ENCODE measurements at regions not wholly inside any gene's neighbourhood (a gene's known extent, or its start where the extent isn't known, plus 50 kb on each side); places are given as distances from the start of the nearest gene placed in this dataset.

DNA sequence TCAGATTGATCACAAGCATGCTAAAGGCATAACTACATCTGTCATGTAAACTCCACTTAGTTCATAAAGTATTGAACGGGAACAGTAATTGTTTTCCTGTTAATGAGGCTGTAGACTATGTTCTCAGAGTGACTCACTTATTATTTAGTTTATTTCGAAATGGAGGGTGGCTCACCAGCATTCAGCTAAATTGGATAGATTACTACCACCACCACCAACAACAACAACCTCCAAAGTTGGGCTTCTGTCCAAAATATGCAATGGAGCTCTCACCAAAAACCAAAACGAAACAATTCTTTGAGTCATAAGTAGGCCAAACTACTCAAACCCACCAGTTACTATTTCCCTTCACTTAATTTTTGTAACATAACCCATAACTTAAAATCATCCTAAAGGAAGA, 127.9 kb upstream of the NRBF2 start:
- TF ChIP-seq CTCF (IDR thresholded peaks at IDR 0.05; ENCODE audit: low read length): no peak
- no peak for TF ChIP-seq EZH2 (optimal IDR thresholded peaks at IDR 0.05; ENCODE audit: low read depth, low read length)
- no peak for TF ChIP-seq EZH2phosphoT487 (IDR thresholded peaks at IDR 0.05; ENCODE audit: low read length)
